GM19468 (cell line): ENCODE measurements at regions not wholly inside any gene's neighbourhood (a gene's known extent, or its start where the extent isn't known, plus 50 kb on each side); places are given as distances from the start of the nearest gene placed in this dataset.

Source experiments
- ATAC-seq: cut with Tn5 transposase; IDR thresholded peaks from one replicate; pipeline ENCODE4 v1.9.1; 2021; ENCODE audit warnings: mild to moderate bottlenecking, moderate library complexity, moderate number of reproducible peaks; ENCODE audit not compliant: unreplicated experiment; ENCODE audit errors: extremely low read depth

- ATAC-seq = no peak
Measured at GRCh38 chr20:43863821-43864544, 50.7 kb upstream of the TOX2 start.

- no peak for ATAC-seq
Measured at GRCh38 chr20:43863330-43863729, 51.3 kb upstream of the TOX2 start.

- no peak for ATAC-seq
Measured at GRCh38 chr20:43862438-43862837, 52.2 kb upstream of the TOX2 start.

- ATAC-seq = no peak
Measured at GRCh38 chr20:43859994-43860393, 54.7 kb upstream of the TOX2 start.

GRCh38 chr20:43857932-43858331, 56.7 kb upstream of the TOX2 start:
- no peak for ATAC-seq

GRCh38 chr20:43857127-43857526, 57.5 kb upstream of the TOX2 start:
- ATAC-seq = no peak

- no peak for ATAC-seq
Measured at GRCh38 chr20:43855803-43856202, 58.8 kb upstream of the TOX2 start.

GRCh38 chr20:43853918-43854317, 60.7 kb upstream of the TOX2 start:
- no peak for ATAC-seq

GRCh38 chr20:43853174-43853803, 61.4 kb upstream of the TOX2 start:
- ATAC-seq = no peak

GRCh38 chr20:43849496-43850186, 65.0 kb upstream of the TOX2 start:
- no peak for ATAC-seq

- no peak for ATAC-seq
Measured at GRCh38 chr20:43846516-43846905, 68.1 kb upstream of the TOX2 start.

GRCh38 chr20:43844778-43845614, 69.7 kb upstream of the TOX2 start:
- ATAC-seq = no peak

- ATAC-seq = no peak
Measured at GRCh38 chr20:43843965-43844660, 70.5 kb upstream of the TOX2 start.

- ATAC-seq = no peak
Measured at GRCh38 chr20:43843096-43843964, 71.3 kb upstream of the TOX2 start.

- ATAC-seq = no peak
Measured at GRCh38 chr20:43842126-43843020, 72.3 kb upstream of the TOX2 start.

GRCh38 chr20:43840382-43841070, 74.1 kb upstream of the TOX2 start:
- ATAC-seq = no peak

GRCh38 chr20:43839793-43840199, 74.9 kb upstream of the TOX2 start:
- ATAC-seq = no peak

GRCh38 chr20:43838703-43839060, 76.0 kb upstream of the TOX2 start:
- no peak for ATAC-seq
